NCI-H1105 (cell line): ENCODE measurements at regions not wholly inside any gene's neighbourhood (a gene's known extent, or its start where the extent isn't known, plus 50 kb on each side); places are given as distances from the start of the nearest gene placed in this dataset.

Experiments used
- DNase-seq: peaks from one replicate; lab custom pipeline; 2025; lab: John Stamatoyannopoulos, UW

DNA sequence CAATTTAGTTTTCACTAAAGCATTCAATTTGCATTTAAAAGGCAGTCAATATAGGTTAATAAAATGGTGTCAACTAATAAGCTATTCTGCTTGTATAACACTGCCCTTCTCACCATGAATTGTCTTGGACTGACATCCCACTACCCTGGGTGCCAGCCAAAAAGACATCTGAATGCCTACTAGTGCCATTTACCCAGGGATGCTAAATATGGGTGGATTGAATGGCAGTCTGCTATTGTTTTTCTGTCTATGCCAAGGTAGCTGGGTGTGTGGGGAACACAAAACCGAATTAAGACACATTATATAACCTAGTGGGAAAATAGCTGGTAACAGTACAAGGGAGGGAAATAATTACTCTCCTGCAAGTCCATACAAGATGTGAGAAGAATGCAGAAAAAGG lies 240.0 kb upstream of the CFAP20DC start:
- DNase-seq = no peak

GRCh38 chr3:59288951-59289350 lies 239.1 kb upstream of the CFAP20DC start:
- DNase-seq = no peak

- no peak for DNase-seq
Observed at GRCh38 chr3:59286791-59287531, 237.1 kb upstream of the CFAP20DC start.

DNA sequence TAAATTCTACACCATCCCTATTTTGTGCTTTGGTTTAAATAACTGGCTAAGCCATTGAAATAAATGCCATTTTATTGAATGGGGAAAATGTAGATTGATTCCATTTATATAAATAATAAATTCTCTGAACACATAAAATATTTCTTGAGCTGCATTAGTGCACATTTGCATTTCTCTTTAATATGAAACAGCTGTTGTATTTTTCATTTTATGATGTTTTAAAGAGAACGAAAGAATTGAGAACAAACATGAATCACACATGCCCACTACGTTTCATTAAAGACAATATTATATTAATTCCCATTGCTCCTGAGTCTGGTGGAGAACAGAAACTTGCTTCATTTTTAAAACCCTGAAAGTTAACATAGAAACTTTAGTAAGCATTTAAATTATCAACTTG lies 235.7 kb upstream of the CFAP20DC start:
- DNase-seq = no peak

GRCh38 chr3:59284926-59285325 lies 235.1 kb upstream of the CFAP20DC start:
- no peak for DNase-seq

DNA sequence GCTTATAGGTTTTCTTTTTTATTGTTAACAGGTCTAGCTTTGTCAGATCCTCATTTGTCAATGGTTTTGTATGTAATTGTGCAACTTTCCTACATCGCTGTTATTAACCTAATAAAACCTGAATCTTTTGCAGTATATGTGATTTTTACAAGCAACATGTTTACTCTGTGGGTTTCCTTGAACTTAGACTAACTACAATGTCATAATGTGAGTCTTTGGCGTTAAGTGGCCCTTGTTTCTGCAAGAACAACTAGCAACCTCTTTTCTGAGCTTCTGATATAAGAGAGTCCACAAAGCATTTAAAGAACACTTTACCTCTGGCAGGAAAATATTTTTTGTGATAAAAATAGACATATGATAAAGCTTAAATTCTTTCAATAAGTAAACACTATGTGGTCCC lies 230.3 kb upstream of the CFAP20DC start:
- no peak for DNase-seq

- DNase-seq = no peak
Observed at GRCh38 chr3:59277816-59278215, 228.0 kb upstream of the CFAP20DC start.

DNA sequence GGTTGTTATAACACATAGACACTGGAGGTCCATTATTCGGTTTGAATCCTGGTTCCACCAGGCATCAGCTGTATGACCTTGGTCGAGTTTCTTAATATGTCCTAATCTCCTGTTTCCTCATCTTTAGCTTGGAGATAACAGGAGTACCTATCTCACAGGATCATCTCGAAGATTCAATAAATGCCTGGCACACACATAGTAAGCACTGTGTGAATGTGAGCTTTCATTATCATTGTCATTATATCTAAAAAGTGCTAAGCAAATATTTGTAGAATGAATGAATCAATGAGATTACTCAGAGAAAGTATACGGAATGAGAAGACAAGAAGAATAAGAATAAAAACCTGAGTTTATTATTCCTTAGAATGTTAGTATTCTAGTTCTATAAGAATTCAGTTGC lies 227.4 kb upstream of the CFAP20DC start:
- DNase-seq = no peak

- no peak for DNase-seq
Observed at GRCh38 chr3:59273976-59274375, 224.2 kb upstream of the CFAP20DC start.

- DNase-seq = no peak
Observed at GRCh38 chr3:59271971-59272370, 222.1 kb upstream of the CFAP20DC start.

DNA sequence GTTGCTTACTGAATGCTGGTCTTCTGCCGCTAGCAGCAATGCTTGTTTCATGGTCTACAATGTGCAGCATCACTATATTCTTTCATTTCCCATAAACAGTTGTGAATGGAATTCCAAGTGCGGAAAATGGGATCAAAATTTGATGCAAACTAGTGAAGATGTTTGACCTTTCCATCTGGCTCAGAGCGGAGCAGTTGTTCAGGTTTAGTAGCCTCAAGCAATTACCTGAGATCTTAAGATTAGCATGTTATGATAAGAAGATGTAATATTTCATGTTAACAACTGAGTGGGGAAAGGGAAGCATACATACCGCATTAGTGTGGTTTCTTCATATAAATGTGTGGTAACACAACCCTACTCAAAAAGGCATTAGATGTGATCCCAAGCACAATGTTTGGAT lies 221.1 kb upstream of the CFAP20DC start:
- DNase-seq = no peak

DNA sequence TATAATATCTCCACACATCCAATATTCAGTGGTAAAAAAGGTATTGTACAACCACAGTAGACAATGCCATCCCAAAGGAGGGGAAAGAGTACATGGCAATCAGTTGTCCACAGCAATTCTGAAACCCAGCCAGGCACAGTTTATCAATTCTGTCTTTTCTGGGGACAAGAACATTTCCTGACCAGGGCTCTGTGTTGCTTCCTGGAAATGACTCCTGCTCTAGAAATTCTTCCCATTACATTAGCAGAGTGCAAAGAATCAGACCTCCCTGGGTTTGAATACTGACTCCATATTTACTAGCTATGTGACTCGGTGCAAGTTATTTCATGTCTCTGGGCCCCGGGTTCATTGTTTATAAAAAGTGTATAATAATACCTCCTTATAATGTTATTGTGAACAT lies 220.4 kb upstream of the CFAP20DC start:
- DNase-seq = no peak

GRCh38 chr3:59268170-59268569 lies 218.3 kb upstream of the CFAP20DC start:
- DNase-seq = no peak

DNA sequence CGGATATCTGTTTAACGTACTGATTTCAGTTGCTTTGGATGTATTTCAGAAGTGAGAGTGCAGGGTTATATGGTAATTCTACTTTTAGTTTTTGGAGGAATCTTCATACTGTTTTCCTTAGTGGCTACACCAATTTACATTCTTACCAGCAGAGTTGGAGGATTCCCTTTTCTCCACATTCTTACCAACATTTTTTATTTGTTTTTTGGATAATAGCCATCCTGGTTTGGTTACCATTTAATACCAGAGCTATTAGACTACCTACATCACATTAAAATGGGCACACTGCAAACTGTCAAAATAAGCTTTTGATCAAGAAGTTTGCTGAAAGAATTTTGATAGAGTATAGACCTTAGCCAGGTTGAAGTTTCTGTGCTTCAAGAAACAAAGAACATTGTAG lies 217.2 kb upstream of the CFAP20DC start:
- DNase-seq = no peak

GRCh38 chr3:59266551-59266950 lies 216.7 kb upstream of the CFAP20DC start:
- DNase-seq = no peak

DNA sequence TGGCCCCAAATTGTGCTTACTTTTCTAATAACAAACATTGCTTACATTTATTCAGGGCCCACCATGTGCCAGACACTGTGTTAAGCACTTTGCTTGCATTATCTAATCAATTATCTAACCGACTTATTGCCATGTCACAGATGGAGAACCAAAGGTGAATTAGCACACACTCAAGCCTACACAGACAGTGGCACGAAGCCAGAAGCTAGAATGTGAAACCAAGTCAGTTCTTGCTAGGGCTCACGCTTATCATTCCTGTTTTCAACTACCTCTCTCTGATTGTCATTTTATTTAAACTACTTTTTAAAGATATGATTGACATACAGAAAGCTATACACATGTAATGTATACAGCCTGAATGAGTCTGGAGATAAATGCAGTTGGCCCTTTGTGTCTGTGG lies 215.7 kb upstream of the CFAP20DC start:
- no peak for DNase-seq

DNA sequence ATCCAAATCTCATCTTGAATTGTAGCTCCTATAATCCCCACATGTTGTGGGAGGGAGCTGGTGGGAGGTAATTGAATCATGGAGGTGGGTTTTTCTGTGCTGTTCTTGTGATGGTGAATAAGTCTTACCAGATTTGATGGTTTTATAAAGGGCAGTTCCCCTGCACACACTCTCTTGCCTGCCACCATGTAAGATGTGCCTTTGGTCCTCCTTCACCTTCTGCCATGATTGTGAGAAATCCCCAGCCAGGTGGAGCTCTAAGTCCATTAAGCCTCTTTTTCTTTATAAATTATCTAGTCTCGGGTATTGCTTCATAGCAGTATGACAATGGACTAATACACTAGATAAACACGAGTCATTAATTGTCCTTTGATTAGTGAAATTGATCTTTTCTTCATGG lies 214.5 kb upstream of the CFAP20DC start:
- DNase-seq = no peak

GRCh38 chr3:59263152-59263551 lies 213.3 kb upstream of the CFAP20DC start:
- no peak for DNase-seq

GRCh38 chr3:59262076-59262498 lies 212.3 kb upstream of the CFAP20DC start:
- no peak for DNase-seq

- DNase-seq = no peak
Observed at GRCh38 chr3:59261009-59261408, 211.2 kb upstream of the CFAP20DC start.

- DNase-seq = no peak
Observed at GRCh38 chr3:59258550-59259260, 208.9 kb upstream of the CFAP20DC start.

- no peak for DNase-seq
Observed at GRCh38 chr3:59257506-59257905, 207.7 kb upstream of the CFAP20DC start.

- no peak for DNase-seq
Observed at GRCh38 chr3:59256230-59256629, 206.4 kb upstream of the CFAP20DC start.

- no peak for DNase-seq
Observed at GRCh38 chr3:59254976-59255375, 205.2 kb upstream of the CFAP20DC start.
